Activated CD8-positive, alpha-beta T cell treated with anti-CD3 and anti-CD28 coated beads, Interleukin-2, amount 10 ng/mL, durations not matched to agents 7 days and 5 days (primary cell): ENCODE measurements at regions not wholly inside any gene's neighbourhood (a gene's known extent, or its start where the extent isn't known, plus 50 kb on each side); places are given as distances from the start of the nearest gene placed in this dataset.
"Not testable (repeated sequence)": the region's sequence is repeated elsewhere in the genome, so short reads cannot be mapped to it uniquely, and the experiment has no call there.

ENCODE experiments used
- ATAC-seq: fragments of 150-1000 bp; cut with Tn5 transposase; one replicate; pipeline ENCODE4 v1.10.0; 2021; ENCODE audit warnings: moderate library complexity
- CTCF ChIA-PET: fragments of 350-600 bp; sonication (Branson Sonifier 250); formaldehyde crosslinking; loops from one replicate; lab custom pipeline; 2021; ENCODE audit warnings: antibody characterized with exemption; lab: Charles Lee
- POLR2A ChIA-PET: fragments of 350-600 bp; sonication (Branson Sonifier 250); formaldehyde crosslinking; loops from one replicate; lab custom pipeline; 2021; ENCODE audit warnings: antibody characterized with exemption; lab: Charles Lee
- DNase-seq: peaks from one replicate; pipeline ENCODE4 v3.0.0-alpha.2; 2020
- H3K27ac Mint-ChIP-seq: one replicate; pipeline ENCODE4 v1.8.0; 2021; ENCODE audit warnings: mild to moderate bottlenecking, mixed read lengths
- H3K27me3 Mint-ChIP-seq: one replicate; pipeline ENCODE4 v1.8.0; 2021; ENCODE audit warnings: low read depth, mixed read lengths
- H3K36me3 Mint-ChIP-seq: one replicate; pipeline ENCODE4 v1.8.0; 2021; ENCODE audit warnings: low read depth, mixed read lengths
- H3K4me1 Mint-ChIP-seq: one replicate; pipeline ENCODE4 v1.8.0; 2021; ENCODE audit warnings: low read depth, mixed read lengths
- H3K4me3 Mint-ChIP-seq: one replicate; pipeline ENCODE4 v1.8.0; 2021; ENCODE audit warnings: mild to moderate bottlenecking, mixed read lengths
- H3K9me3 Mint-ChIP-seq: one replicate; pipeline ENCODE4 v1.8.0; 2022; ENCODE audit warnings: mixed read lengths; ENCODE audit not compliant: insufficient read depth

DNA sequence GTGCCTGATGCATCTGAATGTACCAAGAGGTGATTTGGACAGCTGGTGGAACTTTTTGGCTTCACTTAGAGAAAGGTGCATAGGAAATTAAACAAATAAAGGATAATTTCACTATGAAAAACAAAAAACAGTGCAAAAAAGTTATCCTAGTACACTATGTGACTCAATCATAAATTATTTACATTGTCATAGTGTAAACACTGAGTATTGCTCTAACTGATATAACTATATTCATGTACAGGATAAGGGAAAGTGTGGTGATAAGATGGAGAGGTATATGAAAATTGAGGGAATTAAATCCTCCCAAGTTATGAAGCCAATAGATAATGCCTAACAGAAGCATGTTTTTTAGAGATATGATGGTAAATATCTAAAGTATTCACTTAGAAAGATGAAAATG is 50.2 kb upstream of the CPNE4 start:
- Mint-ChIP-seq H3K27me3 (no peaks in the 10 kb centered on the region), H3K4me1 (no peaks in the 10 kb centered on the region), H3K9me3 (no peaks in the 10 kb centered on the region), H3K4me3 (no peak overlapping the region), H3K27ac (no peak overlapping the region), H3K36me3 (no peaks in the 10 kb centered on the region)
- ChIA-PET CTCF (no interaction called here), POLR2A (no interaction called here)
- no peak for ATAC-seq
- DNase-seq, result no peak

- CTCF ChIA-PET, result no interaction called here
- ATAC-seq (no peak), DNase-seq (no peak)
- Mint-ChIP-seq H3K27me3 (no peaks in the 10 kb centered on the region), H3K27ac (no peak overlapping the region), H3K4me1 (no peaks in the 10 kb centered on the region), H3K4me3 (no peak overlapping the region), H3K9me3 (no peaks in the 10 kb centered on the region), H3K36me3 (no peaks in the 10 kb centered on the region)
- POLR2A ChIA-PET, result no interaction called here
These were observed 52.5 kb upstream of the CPNE4 start for GRCh38 chr3:132087356-132087755.

DNA sequence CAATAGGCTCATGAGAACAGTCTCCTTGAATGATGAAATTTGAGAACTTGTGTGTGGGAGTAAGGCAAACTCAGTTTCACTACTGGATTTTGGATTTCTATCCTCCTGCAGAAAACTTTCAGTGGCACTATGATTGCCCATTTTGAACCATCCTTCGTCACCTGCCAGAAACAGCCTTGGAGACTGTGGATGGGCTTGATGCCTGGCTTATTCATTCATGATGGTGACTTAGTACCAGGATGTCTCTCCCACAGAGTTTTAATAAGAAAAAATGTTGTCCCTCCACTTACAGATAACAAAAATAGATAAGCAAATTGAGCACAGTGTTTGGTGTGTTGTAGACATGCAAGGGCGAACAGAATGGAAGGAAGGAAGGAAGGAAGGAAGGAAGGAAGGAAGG is 53.5 kb upstream of the CPNE4 start:
- DNase-seq (no peak), ATAC-seq (no peak)
- no peaks in the 10 kb centered on the region for H3K9me3 Mint-ChIP-seq
- H3K27me3 Mint-ChIP-seq, result no peaks in the 10 kb centered on the region
- ChIA-PET CTCF (no interaction called here), POLR2A (no interaction called here)
- no peaks in the 10 kb centered on the region for H3K36me3 Mint-ChIP-seq
- no peaks in the 10 kb centered on the region for H3K4me1 Mint-ChIP-seq
- H3K27ac Mint-ChIP-seq, result no peak overlapping the region
- H3K4me3 Mint-ChIP-seq, result no peak overlapping the region

DNA sequence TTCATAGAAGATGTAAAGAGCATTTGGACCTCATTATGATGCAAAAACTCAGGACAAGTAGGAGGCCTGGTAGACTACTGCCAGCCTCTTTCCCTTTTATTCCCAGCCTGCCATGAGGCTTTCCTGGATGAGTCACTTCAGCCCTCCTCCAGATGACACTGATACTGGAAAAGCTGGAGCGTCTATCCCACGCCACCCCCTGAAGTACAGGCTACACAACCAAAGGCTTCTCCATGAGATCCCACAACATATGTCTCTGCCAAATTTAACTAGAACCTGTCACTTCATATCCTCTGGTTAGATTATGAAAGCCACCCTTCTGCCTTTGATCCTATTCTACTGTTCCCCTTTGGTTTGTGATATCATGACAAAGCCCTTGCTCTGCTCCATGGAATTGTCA is 56.1 kb upstream of the CPNE4 start:
- Mint-ChIP-seq H3K4me1 (no peaks in the 10 kb centered on the region), H3K4me3 (no peak overlapping the region), H3K27me3 (no peaks in the 10 kb centered on the region), H3K27ac (no peak overlapping the region), H3K36me3 (no peaks in the 10 kb centered on the region), H3K9me3 (no peaks in the 10 kb centered on the region)
- ChIA-PET POLR2A (no interaction called here), CTCF (no interaction called here)
- ATAC-seq, result no peak
- DNase-seq, result no peak

GRCh38 chr3:132116601-132117000 is 81.8 kb upstream of the CPNE4 start:
- Mint-ChIP-seq H3K4me3 (no peak overlapping the region), H3K27me3 (no peaks in the 10 kb centered on the region), H3K36me3 (no peaks in the 10 kb centered on the region), H3K27ac (no peak overlapping the region), H3K4me1 (no peaks in the 10 kb centered on the region), H3K9me3 (no peaks in the 10 kb centered on the region)
- ChIA-PET POLR2A (no interaction called here), CTCF (no interaction called here)
- ATAC-seq, result no peak
- DNase-seq, result no peak

DNA sequence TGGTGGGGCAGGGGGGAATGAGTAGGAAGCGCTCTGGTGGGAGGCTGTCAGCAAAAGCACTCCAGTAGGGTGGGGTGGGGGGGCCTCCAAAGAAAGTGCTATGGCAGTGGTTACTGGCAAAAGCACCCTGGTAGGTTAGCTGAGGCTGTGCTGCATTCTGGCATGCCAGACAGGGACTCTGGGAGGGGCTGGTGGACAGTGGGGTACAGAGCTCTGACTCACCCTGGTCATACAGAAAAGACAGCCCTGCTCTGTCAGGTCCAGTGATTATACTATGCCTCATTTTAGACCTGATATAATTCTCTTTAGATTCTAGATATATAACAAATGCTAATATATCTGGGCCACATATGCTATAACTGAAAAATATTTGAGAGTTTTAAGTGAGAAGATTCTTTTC is 82.8 kb upstream of the CPNE4 start:
- ChIA-PET POLR2A (no interaction called here), CTCF (no interaction called here)
- H3K36me3 Mint-ChIP-seq, result no peaks in the 10 kb centered on the region
- no peak overlapping the region for H3K27ac Mint-ChIP-seq
- H3K4me3 Mint-ChIP-seq, result no peak overlapping the region
- no peaks in the 10 kb centered on the region for H3K27me3 Mint-ChIP-seq
- H3K9me3 Mint-ChIP-seq, result no peaks in the 10 kb centered on the region
- no peaks in the 10 kb centered on the region for H3K4me1 Mint-ChIP-seq
- no peak for ATAC-seq
- no peak for DNase-seq

- H3K27ac Mint-ChIP-seq, result no peak overlapping the region
- H3K27me3 Mint-ChIP-seq, result no peaks in the 10 kb centered on the region
- ATAC-seq (no peak), DNase-seq (no peak)
- no peak overlapping the region for H3K4me3 Mint-ChIP-seq
- H3K4me1 Mint-ChIP-seq, result no peaks in the 10 kb centered on the region
- ChIA-PET POLR2A (no interaction called here), CTCF (no interaction called here)
- no peaks in the 10 kb centered on the region for H3K9me3 Mint-ChIP-seq
- no peaks in the 10 kb centered on the region for H3K36me3 Mint-ChIP-seq
These were observed 84.7 kb upstream of the CPNE4 start for GRCh38 chr3:132119531-132119930.

- H3K27me3 Mint-ChIP-seq, result no peaks in the 10 kb centered on the region
- H3K4me1 Mint-ChIP-seq, result no peaks in the 10 kb centered on the region
- H3K27ac Mint-ChIP-seq, result no peak overlapping the region
- POLR2A ChIA-PET, result no interaction called here
- no peak for DNase-seq
- no peak overlapping the region for H3K4me3 Mint-ChIP-seq
- CTCF ChIA-PET, result no interaction called here
- H3K9me3 Mint-ChIP-seq, result no peaks in the 10 kb centered on the region
- no peak for ATAC-seq
- no peaks in the 10 kb centered on the region for H3K36me3 Mint-ChIP-seq
These were observed 89.3 kb upstream of the CPNE4 start for GRCh38 chr3:132124096-132124495.

- Mint-ChIP-seq H3K4me3 (no peak overlapping the region), H3K27me3 (no peaks in the 10 kb centered on the region), H3K4me1 (no peaks in the 10 kb centered on the region), H3K36me3 (no peaks in the 10 kb centered on the region), H3K9me3 (no peaks in the 10 kb centered on the region), H3K27ac (no peak overlapping the region)
- DNase-seq (no peak), ATAC-seq (no peak)
- POLR2A ChIA-PET, result no interaction called here
- CTCF ChIA-PET, result no interaction called here
These were observed 90.0 kb upstream of the CPNE4 start for GRCh38 chr3:132124651-132125284.

DNA sequence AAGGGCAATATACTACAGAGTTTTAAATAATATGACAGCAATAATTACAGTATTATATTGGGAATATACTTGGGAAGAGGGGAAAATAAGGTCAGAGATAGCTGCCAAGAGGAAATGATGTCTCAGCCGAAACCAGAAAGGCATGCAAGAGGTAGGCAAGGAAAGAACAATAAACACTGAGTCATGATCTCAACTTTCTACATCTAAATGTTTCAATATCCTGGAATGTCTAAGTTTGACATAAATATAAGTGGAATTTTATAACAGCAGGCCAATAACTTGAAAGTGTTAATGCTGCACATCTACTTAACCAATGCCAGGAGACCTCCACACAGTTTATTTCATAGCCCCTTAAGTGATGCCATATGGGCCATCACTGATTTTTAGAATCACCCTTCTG is 99.8 kb upstream of the CPNE4 start:
- no peaks in the 10 kb centered on the region for H3K36me3 Mint-ChIP-seq
- no peaks in the 10 kb centered on the region for H3K27me3 Mint-ChIP-seq
- H3K4me3 Mint-ChIP-seq, result no peak overlapping the region
- POLR2A ChIA-PET, result no interaction called here
- DNase-seq, result no peak
- no peak for ATAC-seq
- no peaks in the 10 kb centered on the region for H3K4me1 Mint-ChIP-seq
- no peaks in the 10 kb centered on the region for H3K9me3 Mint-ChIP-seq
- no peak overlapping the region for H3K27ac Mint-ChIP-seq
- CTCF ChIA-PET, result no interaction called here

DNA sequence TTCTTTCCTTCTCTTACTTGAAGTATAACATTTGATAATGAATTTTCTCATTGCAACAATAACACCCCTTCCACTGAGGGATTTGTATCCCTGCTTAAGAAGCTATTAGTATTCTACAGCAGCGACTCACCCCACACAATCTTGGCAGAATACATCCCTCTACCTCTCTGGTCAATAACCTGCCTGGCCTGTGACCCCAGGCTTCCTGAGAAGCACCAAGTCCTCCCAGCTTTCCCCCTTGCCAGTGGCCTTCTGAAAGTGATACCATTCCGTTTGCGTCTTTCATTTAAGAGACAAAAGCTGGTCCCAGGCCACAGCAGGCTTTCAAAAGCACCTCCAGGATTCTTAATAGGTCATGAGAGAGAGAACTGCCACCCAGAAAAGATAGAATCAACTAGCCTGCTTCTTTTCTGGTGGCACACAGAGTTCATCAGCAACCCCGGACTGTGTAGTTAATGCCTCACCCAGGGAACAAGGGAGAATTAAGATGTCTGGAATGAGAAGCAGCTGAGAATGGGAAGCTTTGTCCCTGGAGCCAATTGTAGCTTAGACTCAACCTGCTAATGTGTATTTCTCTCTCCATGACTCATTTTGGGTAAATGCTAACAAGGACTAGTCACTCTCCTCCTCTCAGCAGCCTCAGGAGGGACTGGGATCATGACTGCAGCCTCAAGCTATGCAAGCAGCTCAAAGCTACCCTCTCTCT is 101.0 kb upstream of the CPNE4 start:
- DNase-seq (no peak), ATAC-seq (no peak)
- H3K9me3 Mint-ChIP-seq, result no peaks in the 10 kb centered on the region
- H3K27me3 Mint-ChIP-seq, result no peaks in the 10 kb centered on the region
- H3K36me3 Mint-ChIP-seq, result no peaks in the 10 kb centered on the region
- ChIA-PET CTCF (no interaction called here), POLR2A (no interaction called here)
- H3K4me3 Mint-ChIP-seq, result no peak overlapping the region
- no peak overlapping the region for H3K27ac Mint-ChIP-seq
- H3K4me1 Mint-ChIP-seq, result no peaks in the 10 kb centered on the region

GRCh38 chr3:132136334-132136716 is 101.5 kb upstream of the CPNE4 start:
- ATAC-seq, result no peak
- ChIA-PET POLR2A (no interaction called here), CTCF (no interaction called here)
- no peaks in the 10 kb centered on the region for H3K36me3 Mint-ChIP-seq
- H3K4me1 Mint-ChIP-seq, result no peaks in the 10 kb centered on the region
- H3K9me3 Mint-ChIP-seq, result no peaks in the 10 kb centered on the region
- H3K4me3 Mint-ChIP-seq, result no peak overlapping the region
- DNase-seq, result no peak
- no peaks in the 10 kb centered on the region for H3K27me3 Mint-ChIP-seq
- no peak overlapping the region for H3K27ac Mint-ChIP-seq

- H3K9me3 Mint-ChIP-seq, ATAC-seq, H3K36me3 Mint-ChIP-seq, H3K4me1 Mint-ChIP-seq, H3K4me3 Mint-ChIP-seq, H3K27ac Mint-ChIP-seq, CTCF ChIA-PET, DNase-seq, H3K27me3 Mint-ChIP-seq, POLR2A ChIA-PET: not testable (repeated sequence)
These were observed 102.1 kb upstream of the CPNE4 start for GRCh38 chr3:132136902-132137301.
